ENCODE measurements at regions not wholly inside any gene's neighbourhood (a gene's known extent, or its start where the extent isn't known, plus 50 kb on each side); places are given as distances from the start of the nearest gene placed in this dataset.

GRCh38 chr4:136749989-136750388, 782.3 kb downstream of the PCDH18 start:
- DNase-seq: no peak

- no peak for DNase-seq
These were observed 783.5 kb downstream of the PCDH18 start for GRCh38 chr4:136748773-136749172.

- no peak for DNase-seq
These were observed 784.1 kb downstream of the PCDH18 start for GRCh38 chr4:136748165-136748564.

- no peak for DNase-seq
These were observed 789.1 kb downstream of the PCDH18 start for GRCh38 chr4:136743238-136743637.

GRCh38 chr4:136742333-136742732, 790.0 kb downstream of the PCDH18 start:
- no peak for DNase-seq

- DNase-seq: no peak
These were observed 790.8 kb downstream of the PCDH18 start for GRCh38 chr4:136741468-136741867.

GRCh38 chr4:136740326-136740725, 792.0 kb downstream of the PCDH18 start:
- no peak for DNase-seq

- no peak for DNase-seq
These were observed 795.2 kb downstream of the PCDH18 start for GRCh38 chr4:136737066-136737465.

GRCh38 chr4:136731025-136731424, 801.3 kb downstream of the PCDH18 start:
- no peak for DNase-seq

- no peak for DNase-seq
These were observed 806.8 kb downstream of the PCDH18 start for GRCh38 chr4:136725286-136726081.

GRCh38 chr4:136713140-136713539, 819.2 kb downstream of the PCDH18 start:
- no peak for DNase-seq

GRCh38 chr4:136709897-136710296, 822.4 kb downstream of the PCDH18 start:
- no peak for DNase-seq

GRCh38 chr4:136706942-136707341, 825.4 kb downstream of the PCDH18 start:
- DNase-seq: no peak

GRCh38 chr4:136699905-136700304, 832.4 kb downstream of the PCDH18 start:
- DNase-seq: no peak

GRCh38 chr4:136691607-136692006, 840.7 kb downstream of the PCDH18 start:
- no peak for DNase-seq

GRCh38 chr4:136690360-136690759, 841.9 kb downstream of the PCDH18 start:
- DNase-seq: no peak

GRCh38 chr4:136687596-136687995, 844.7 kb downstream of the PCDH18 start:
- no peak for DNase-seq

- DNase-seq: no peak
These were observed 845.2 kb downstream of the PCDH18 start for GRCh38 chr4:136687118-136687517.

- no peak for DNase-seq
These were observed 851.5 kb downstream of the PCDH18 start for GRCh38 chr4:136680761-136681160.

- DNase-seq: no peak
These were observed 852.0 kb downstream of the PCDH18 start for GRCh38 chr4:136680271-136680670.

GRCh38 chr4:136670265-136670664, 862.0 kb downstream of the PCDH18 start:
- DNase-seq: no peak

- no peak for DNase-seq
These were observed 867.3 kb downstream of the PCDH18 start for GRCh38 chr4:136664988-136665387.

- no peak for DNase-seq
These were observed 869.8 kb downstream of the PCDH18 start for GRCh38 chr4:136662539-136662938.

- no peak for DNase-seq
These were observed 878.5 kb downstream of the PCDH18 start for GRCh38 chr4:136653640-136654406.

All from occipital lobe (tissue), 1 donor.